IPS-18a (cell line): ENCODE measurements at regions not wholly inside any gene's neighbourhood (a gene's known extent, or its start where the extent isn't known, plus 50 kb on each side); places are given as distances from the start of the nearest gene placed in this dataset.

Experiments
- H3K27ac ChIP-seq: one replicate; pipeline ENCODE4 v1.5.1; 2013; ENCODE audit warnings: low read length
- H3K27me3 ChIP-seq: one replicate; pipeline ENCODE4 v1.6.1; 2013; ENCODE audit warnings: mild to moderate bottlenecking, low read length; ENCODE audit not compliant: control insufficient read depth, insufficient read depth
- H3K36me3 ChIP-seq: one replicate; pipeline ENCODE4 v1.6.1; 2013; ENCODE audit warnings: low read depth, low read length; ENCODE audit not compliant: control insufficient read depth
- H3K4me1 ChIP-seq: one replicate; pipeline ENCODE4 v1.6.1; 2013; ENCODE audit warnings: low read depth, low read length; ENCODE audit not compliant: control insufficient read depth
- H3K4me3 ChIP-seq: one replicate; pipeline ENCODE4 v1.5.1; 2013; ENCODE audit warnings: low read length
- H3K9ac ChIP-seq: one replicate; pipeline ENCODE4 v1.6.1; 2013; ENCODE audit warnings: mild to moderate bottlenecking, low read length, moderate library complexity
- H3K9me3 ChIP-seq: one replicate; pipeline ENCODE4 v1.6.1; 2013; ENCODE audit warnings: low read depth, low read length; ENCODE audit not compliant: control insufficient read depth

GRCh38 chr2:23323917-23324680 is 60.9 kb upstream of the KLHL29 start:
- H3K4me1 ChIP-seq = no peaks in the 10 kb centered on the region
- no peaks in the 10 kb centered on the region for H3K36me3 ChIP-seq
- H3K27me3 ChIP-seq = no peaks in the 10 kb centered on the region
- no peak overlapping the region for H3K27ac ChIP-seq
- no peak overlapping the region for H3K4me3 ChIP-seq
- H3K9ac ChIP-seq = no peak overlapping the region
- no peaks in the 10 kb centered on the region for H3K9me3 ChIP-seq

- no peaks in the 10 kb centered on the region for H3K9me3 ChIP-seq
- no peaks in the 10 kb centered on the region for H3K27me3 ChIP-seq
- H3K4me1 ChIP-seq = no peaks in the 10 kb centered on the region
- H3K4me3 ChIP-seq = no peak overlapping the region
- no peaks in the 10 kb centered on the region for H3K36me3 ChIP-seq
- no peak overlapping the region for H3K27ac ChIP-seq
- no peak overlapping the region for H3K9ac ChIP-seq
Measured at GRCh38 chr2:23326330-23326729, 58.6 kb upstream of the KLHL29 start.

- H3K36me3 ChIP-seq = no peaks in the 10 kb centered on the region
- no peaks in the 10 kb centered on the region for H3K4me1 ChIP-seq
- H3K27me3 ChIP-seq = no peaks in the 10 kb centered on the region
- no peak overlapping the region for H3K27ac ChIP-seq
- no peaks in the 10 kb centered on the region for H3K9me3 ChIP-seq
- H3K4me3 ChIP-seq = no peak overlapping the region
- H3K9ac ChIP-seq = no peak overlapping the region
Measured at GRCh38 chr2:23327416-23327815, 57.6 kb upstream of the KLHL29 start.

- Histone ChIP-seq H3K9ac (no peak overlapping the region), H3K27me3 (no peaks in the 10 kb centered on the region), H3K36me3 (no peaks in the 10 kb centered on the region), H3K4me1 (no peaks in the 10 kb centered on the region), H3K27ac (no peak overlapping the region), H3K4me3 (no peak overlapping the region), H3K9me3 (no peaks in the 10 kb centered on the region)
Measured at GRCh38 chr2:23327887-23328286, 57.1 kb upstream of the KLHL29 start.

GRCh38 chr2:23330214-23330613 is 54.8 kb upstream of the KLHL29 start:
- Histone ChIP-seq H3K4me1 (no peaks in the 10 kb centered on the region), H3K9ac (no peak overlapping the region), H3K9me3 (no peaks in the 10 kb centered on the region), H3K27me3 (no peaks in the 10 kb centered on the region), H3K4me3 (no peak overlapping the region), H3K36me3 (no peaks in the 10 kb centered on the region), H3K27ac (no peak overlapping the region)
